Ovary (tissue), 7 donors: ENCODE measurements at regions not wholly inside any gene's neighbourhood (a gene's known extent, or its start where the extent isn't known, plus 50 kb on each side); places are given as distances from the start of the nearest gene placed in this dataset.
"Not testable (repeated sequence)": the region's sequence is repeated elsewhere in the genome, so short reads cannot be mapped to it uniquely, and the experiment has no call there.

Experiments
- DNase-seq, 5 donors: peaks; one replicate each; pipeline ENCODE4 v3.0.0-alpha.2; 2019 to 2020
- H3K27ac ChIP-seq, 2 donors: fragments of 200-600 bp; one replicate each; pipeline versions ENCODE4 v1.5.1 to v1.8.0; 2019 to 2022
- H3K27me3 ChIP-seq: fragments of 200-600 bp; one replicate; pipeline ENCODE4 v1.8.0; 2022
- H3K36me3 ChIP-seq: fragments of 200-600 bp; sonication (generic); one replicate; pipeline ENCODE4 v1.5.1; 2019
- H3K4me1 ChIP-seq: one replicate; pipeline ENCODE4 v1.8.1; 2013; ENCODE audit warnings: mild to moderate bottlenecking, moderate library complexity; ENCODE audit not compliant: insufficient read depth
- H3K4me3 ChIP-seq: fragments of 200-600 bp; sonication (generic); one replicate; pipeline ENCODE4 v1.5.1; 2017
- H3K9me3 ChIP-seq, 2 donors: fragments of 200-600 bp in 1 of 2; sonication (generic) in 1 of 2; one replicate each; pipeline versions ENCODE4 v1.5.1 to v1.8.1; 2013 to 2019; ENCODE audit warnings: mild to moderate bottlenecking in 1 of 2, moderate library complexity in 1 of 2
- EP300 ChIP-seq: sonication (generic); formaldehyde crosslinking; IDR thresholded peaks from one replicate; pipeline ENCODE4 v1.6.1; 2017; ENCODE audit warnings: antibody characterized with exemption
- POLR2A ChIP-seq: fragments of 450-650 bp; IDR thresholded peaks from one replicate; pipeline ENCODE4 v1.6.1; 2017; ENCODE audit warnings: antibody characterized with exemption, mild to moderate bottlenecking, moderate library complexity
- WGBS, 3 donors: extraction: QIAGEN DNeasy Blood & Tissue Kit in 1 of 3; methylation state at CpG; one replicate each; pipeline versions ENCODE4 v1.1.5 to v1.1.7; 2013 to 2017; 5-methylcytosine and 5-hydroxymethylcytosine counted together
- intact Hi-C, 4 donors: fragments of 100-400 bp; cut with DNase I; formaldehyde crosslinking; loops; one replicate each; pipeline versions ENCODE4 v1.11.0 to v1.15.1; 2022 to 2023
- TF ChIP-seq, protein P1 (sequence below), 3 donors: fragments of 450-650 bp in 2 of 3; fragments of 200-600 bp in 1 of 3; IDR thresholded peaks; one replicate each; pipeline versions ENCODE4 v1.5.1 to v1.8.0; 2016 to 2022; ENCODE audit warnings: antibody characterized with exemption in 3 of 3, mild to moderate bottlenecking in 1 of 3
- donor health status: DM: no; HTN: no; CAD: no; lungs with moderate emphysema.
- donor health status: DM: no; HTN: no; CAD: no.
- donor health status: Bipolar disorder and iron deficiency.
- donor health status: DM: no; HTN: no; CAD: no.
- donor health status: DM: yes; HTN: yes; CAD: no.

DNA sequence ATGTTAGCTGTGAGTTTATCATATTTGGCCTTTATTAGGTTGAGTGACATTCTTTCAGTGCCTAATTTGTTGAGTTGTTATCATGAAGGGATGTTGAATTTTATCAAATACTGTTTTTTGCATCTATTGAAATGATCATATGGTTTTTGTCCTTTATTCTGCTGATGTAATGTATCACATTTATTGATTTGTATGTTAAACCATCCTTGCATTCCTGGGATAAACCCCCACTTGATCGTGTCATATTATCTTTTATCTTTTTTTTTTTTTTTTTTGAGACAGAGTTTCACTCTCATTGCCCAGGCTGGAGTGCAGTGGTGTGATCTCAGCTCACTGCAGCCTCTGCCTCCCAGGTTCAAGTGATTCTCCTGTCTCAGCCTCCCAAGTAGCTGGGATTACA is 51.9 kb upstream of the MFGE8 start:
- H3K4me1 ChIP-seq, H3K9me3 ChIP-seq, DNase-seq, H3K36me3 ChIP-seq, H3K4me3 ChIP-seq, H3K27me3 ChIP-seq, H3K27ac ChIP-seq, intact Hi-C loops: not testable (repeated sequence)
- 88 to 94% (median 94%) methylated on average over 1 of the region's 1 CpG for WGBS, 3 donors

DNA sequence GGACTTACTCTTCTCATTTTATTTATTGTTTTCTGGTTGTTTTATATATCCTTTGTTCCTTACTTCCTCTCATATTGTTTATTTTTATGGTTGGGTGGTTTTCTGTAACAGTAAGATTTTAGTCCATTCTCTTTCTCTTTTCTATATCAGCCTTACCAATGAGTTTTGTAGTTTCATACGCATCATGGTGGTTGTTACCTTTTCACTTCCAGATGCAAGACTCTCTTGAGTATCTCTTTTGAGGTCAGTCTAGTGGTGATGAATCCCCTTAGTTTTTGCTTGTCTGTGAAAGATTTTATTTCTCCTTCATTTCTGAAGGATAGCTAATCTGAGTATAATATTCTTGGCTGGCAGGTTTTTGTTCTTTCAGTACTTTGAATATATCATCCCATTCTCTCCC is 57.1 kb upstream of the MFGE8 start:
- H3K27me3 ChIP-seq = no peaks in the 10 kb centered on the region
- no peaks in the 10 kb centered on the region for H3K36me3 ChIP-seq
- H3K9me3 ChIP-seq = peaks cover 0 to 3% of the 10 kb centered on the region in 2 donors
- no peak overlapping the region for H3K4me3 ChIP-seq
- H3K27ac ChIP-seq = no peak overlapping the region
- intact Hi-C loops = no loop called here
- 44 to 54% (median 53%) methylated on average over 1 of the region's 1 CpG for WGBS, 3 donors
- TF ChIP-seq, protein P1, sequence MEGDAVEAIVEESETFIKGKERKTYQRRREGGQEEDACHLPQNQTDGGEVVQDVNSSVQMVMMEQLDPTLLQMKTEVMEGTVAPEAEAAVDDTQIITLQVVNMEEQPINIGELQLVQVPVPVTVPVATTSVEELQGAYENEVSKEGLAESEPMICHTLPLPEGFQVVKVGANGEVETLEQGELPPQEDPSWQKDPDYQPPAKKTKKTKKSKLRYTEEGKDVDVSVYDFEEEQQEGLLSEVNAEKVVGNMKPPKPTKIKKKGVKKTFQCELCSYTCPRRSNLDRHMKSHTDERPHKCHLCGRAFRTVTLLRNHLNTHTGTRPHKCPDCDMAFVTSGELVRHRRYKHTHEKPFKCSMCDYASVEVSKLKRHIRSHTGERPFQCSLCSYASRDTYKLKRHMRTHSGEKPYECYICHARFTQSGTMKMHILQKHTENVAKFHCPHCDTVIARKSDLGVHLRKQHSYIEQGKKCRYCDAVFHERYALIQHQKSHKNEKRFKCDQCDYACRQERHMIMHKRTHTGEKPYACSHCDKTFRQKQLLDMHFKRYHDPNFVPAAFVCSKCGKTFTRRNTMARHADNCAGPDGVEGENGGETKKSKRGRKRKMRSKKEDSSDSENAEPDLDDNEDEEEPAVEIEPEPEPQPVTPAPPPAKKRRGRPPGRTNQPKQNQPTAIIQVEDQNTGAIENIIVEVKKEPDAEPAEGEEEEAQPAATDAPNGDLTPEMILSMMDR (IDR thresholded peaks at IDR 0.05) = no peak
- TF ChIP-seq POLR2A (no peak), EP300 (no peak)
- no peak for DNase-seq
- no peaks in the 10 kb centered on the region for H3K4me1 ChIP-seq

GRCh38 chr15:88974392-88974791 is 61.2 kb upstream of the MFGE8 start:
- Histone ChIP-seq H3K27ac (no peak overlapping the region), H3K4me1 (no peaks in the 10 kb centered on the region), H3K36me3 (no peaks in the 10 kb centered on the region), H3K27me3 (no peaks in the 10 kb centered on the region), H3K9me3 (peaks cover 0 to 3% of the 10 kb centered on the region in 2 donors), H3K4me3 (no peak overlapping the region)
- TF ChIP-seq EP300 (no peak), POLR2A (no peak)
- TF ChIP-seq, protein P1 (IDR thresholded peaks at IDR 0.05) = no peak
- no peak for DNase-seq
- intact Hi-C loops = no loop called here
- 58 to 68% (median 59%) methylated on average over 4 of the region's 4 CpGs for WGBS, 3 donors

DNA sequence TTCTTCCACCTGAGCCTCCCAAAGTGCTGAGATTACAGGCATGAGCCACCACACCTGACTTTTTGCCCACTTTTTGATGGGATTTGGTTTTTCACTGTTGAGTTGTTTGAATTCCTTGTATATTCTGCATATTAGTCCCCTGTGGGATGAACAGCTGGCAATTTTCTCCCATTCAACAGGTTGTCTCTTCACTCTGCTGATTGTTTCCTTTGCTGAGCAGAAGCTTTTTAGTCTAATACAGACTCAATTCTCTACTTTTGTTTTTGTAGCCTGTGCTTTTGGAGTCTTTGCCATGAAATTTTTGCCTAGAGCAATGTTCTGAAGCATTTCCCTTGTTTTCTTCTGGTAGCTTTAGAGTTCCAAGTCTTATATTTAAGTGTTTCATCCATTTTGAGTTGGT is 62.7 kb upstream of the MFGE8 start:
- Histone ChIP-seq H3K4me1 (no peaks in the 10 kb centered on the region), H3K4me3 (no peak overlapping the region), H3K9me3 (peaks cover 0 to under 1% of the 10 kb centered on the region in 2 donors), H3K36me3 (no peaks in the 10 kb centered on the region), H3K27me3 (no peaks in the 10 kb centered on the region), H3K27ac (no peak overlapping the region)
- no peak for DNase-seq
- TF ChIP-seq POLR2A (no peak), EP300 (no peak)
- TF ChIP-seq, protein P1 (IDR thresholded peaks at IDR 0.05) = no peak
- intact Hi-C loops = no loop called here

DNA sequence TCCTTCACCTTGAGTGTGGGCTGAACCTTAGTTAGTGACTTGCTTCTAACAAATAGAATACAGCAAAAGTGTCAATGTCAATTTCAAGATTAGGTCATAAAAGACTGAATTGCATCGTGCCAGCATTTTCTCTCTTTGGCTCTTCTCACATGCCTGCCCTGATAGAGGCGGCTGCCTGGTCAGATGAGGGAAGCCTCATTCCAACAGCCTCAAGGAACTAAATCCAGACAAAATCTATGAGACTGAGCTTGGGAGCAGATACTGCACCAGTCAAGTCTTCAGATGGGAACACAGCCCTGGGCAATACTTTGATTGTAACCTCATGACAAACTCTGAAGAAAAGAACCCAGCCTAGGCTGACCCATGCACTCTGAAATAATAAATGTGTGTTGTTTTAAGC is 63.5 kb upstream of the MFGE8 start:
- H3K27ac ChIP-seq = no peak overlapping the region
- TF ChIP-seq POLR2A (no peak), EP300 (no peak)
- TF ChIP-seq, protein P1 (IDR thresholded peaks at IDR 0.05) = no peak
- no peaks in the 10 kb centered on the region for H3K27me3 ChIP-seq
- no peaks in the 10 kb centered on the region for H3K4me1 ChIP-seq
- H3K36me3 ChIP-seq = no peaks in the 10 kb centered on the region
- intact Hi-C loops = no loop called here
- DNase-seq = no peak
- no peak overlapping the region for H3K4me3 ChIP-seq
- 81 to 93% (median 88%) methylated on average over 2 of the region's 2 CpGs for WGBS, 3 donors
- H3K9me3 ChIP-seq = no peaks in the 10 kb centered on the region
